ENCODE measurements at regions not wholly inside any gene's neighbourhood (a gene's known extent, or its start where the extent isn't known, plus 50 kb on each side); places are given as distances from the start of the nearest gene placed in this dataset.

GRCh38 chr15:37788330-37788729, 146.1 kb upstream of the TMCO5A start:
- Mint-ChIP-seq H3K4me3 (ENCODE audit: unreplicated experiment) (no peak overlapping the region), H3K9me3 (ENCODE audit: low read depth) (no peaks in the 10 kb centered on the region), H3K36me3 (ENCODE audit: low read depth) (no peaks in the 10 kb centered on the region), H3K27ac (ENCODE audit: unreplicated experiment) (no peak overlapping the region), H3K4me1 (ENCODE audit: low read depth) (peaks cover 35% of the 10 kb centered on the region), H3K27me3 (ENCODE audit: low read depth) (no peaks in the 10 kb centered on the region)
- DNase-seq (ENCODE audit: low spot score), result no peak
- no peak for TF ChIP-seq CTCF (IDR thresholded peaks at IDR 0.05)

GRCh38 chr15:37788767-37789396, 145.6 kb upstream of the TMCO5A start:
- Mint-ChIP-seq H3K27ac (ENCODE audit: unreplicated experiment) (no peak overlapping the region), H3K4me3 (ENCODE audit: unreplicated experiment) (no peak overlapping the region), H3K36me3 (ENCODE audit: low read depth) (no peaks in the 10 kb centered on the region), H3K9me3 (ENCODE audit: low read depth) (no peaks in the 10 kb centered on the region), H3K27me3 (ENCODE audit: low read depth) (no peaks in the 10 kb centered on the region), H3K4me1 (ENCODE audit: low read depth) (peaks cover 35% of the 10 kb centered on the region)
- no peak for DNase-seq (ENCODE audit: low spot score)
- TF ChIP-seq CTCF (IDR thresholded peaks at IDR 0.05), result no peak

- Mint-ChIP-seq H3K36me3 (ENCODE audit: low read depth) (no peaks in the 10 kb centered on the region), H3K4me1 (ENCODE audit: low read depth) (peaks cover 35% of the 10 kb centered on the region)
These were observed 145.0 kb upstream of the TMCO5A start for GRCh38 chr15:37789397-37789786.

GRCh38 chr15:37789881-37790280, 144.6 kb upstream of the TMCO5A start:
- Mint-ChIP-seq H3K4me1 (ENCODE audit: low read depth) (peaks cover 35% of the 10 kb centered on the region), H3K27ac (ENCODE audit: unreplicated experiment) (peak overlapping the region; percentile 29), H3K36me3 (ENCODE audit: low read depth) (no peaks in the 10 kb centered on the region), H3K9me3 (ENCODE audit: low read depth) (no peaks in the 10 kb centered on the region), H3K27me3 (ENCODE audit: low read depth) (no peaks in the 10 kb centered on the region), H3K4me3 (ENCODE audit: unreplicated experiment) (no peak overlapping the region)
- no peak for DNase-seq (ENCODE audit: low spot score)
- TF ChIP-seq CTCF (IDR thresholded peaks at IDR 0.05), result no peak

More at GRCh38 chr15:37789397-37789786, 145.0 kb upstream of the TMCO5A start:
- no peak for DNase-seq (ENCODE audit: low spot score)
- Mint-ChIP-seq H3K4me3 (ENCODE audit: unreplicated experiment) (no peak overlapping the region), H3K27me3 (ENCODE audit: low read depth) (no peaks in the 10 kb centered on the region), H3K27ac (ENCODE audit: unreplicated experiment) (no peak overlapping the region), H3K9me3 (ENCODE audit: low read depth) (no peaks in the 10 kb centered on the region)
- peak; percentile 21 for TF ChIP-seq CTCF (IDR thresholded peaks at IDR 0.05)

- Mint-ChIP-seq H3K9me3 (ENCODE audit: low read depth) (no peaks in the 10 kb centered on the region), H3K27me3 (ENCODE audit: low read depth) (peaks cover 3% of the 10 kb centered on the region), H3K4me1 (ENCODE audit: low read depth) (peaks cover 29% of the 10 kb centered on the region), H3K36me3 (ENCODE audit: low read depth) (no peaks in the 10 kb centered on the region), H3K4me3 (ENCODE audit: unreplicated experiment) (no peak overlapping the region), H3K27ac (ENCODE audit: unreplicated experiment) (no peak overlapping the region)
- TF ChIP-seq CTCF (IDR thresholded peaks at IDR 0.05), result no peak
- DNase-seq (ENCODE audit: low spot score), result no peak
These were observed 142.7 kb upstream of the TMCO5A start for GRCh38 chr15:37791693-37792092.

Data from chondrocyte (in vitro differentiated cells).